ENCODE measurements at regions not wholly inside any gene's neighbourhood (a gene's known extent, or its start where the extent isn't known, plus 50 kb on each side); places are given as distances from the start of the nearest gene placed in this dataset.

GRCh38 chr21:35900539-35900938, 159.8 kb downstream of the SETD4 start:
- intact Hi-C loops (cut with DNase I) = no loop called here
- DNase-seq = no peak
- Histone ChIP-seq H3K36me3 (no peaks in the 10 kb centered on the region), H3K4me1 (no peaks in the 10 kb centered on the region), H3K9me3 (no peaks in the 10 kb centered on the region), H3K4me3 (replicated peaks in 1 of 3) (no peak overlapping the region), H3K27ac (no peak overlapping the region), H3K27me3 (no peaks in the 10 kb centered on the region)
- TF ChIP-seq POLR2A (IDR thresholded peaks at IDR 0.05) = no peak
- no peak for TF ChIP-seq CTCF (IDR thresholded peaks at IDR 0.05)
- 55 to 56% methylated on average over 4 of the region's 4 CpGs for WGBS, 2 donors

- TF ChIP-seq CTCF (IDR thresholded peaks at IDR 0.05) (no peak), POLR2A (IDR thresholded peaks at IDR 0.05) (no peak)
- no peak overlapping the region for H3K27ac ChIP-seq
- intact Hi-C loops (cut with DNase I) = no loop called here
- H3K27me3 ChIP-seq = no peaks in the 10 kb centered on the region
- no peak for DNase-seq
- H3K36me3 ChIP-seq = no peaks in the 10 kb centered on the region
- H3K9me3 ChIP-seq = no peaks in the 10 kb centered on the region
- no peaks in the 10 kb centered on the region for H3K4me1 ChIP-seq
- no peak overlapping the region for H3K4me3 ChIP-seq (replicated peaks in 1 of 3)
- 94 to 97% methylated on average over 3 of the region's 3 CpGs for WGBS, 2 donors
Observed at GRCh38 chr21:35896060-35896459, 164.3 kb downstream of the SETD4 start.

- intact Hi-C loops (cut with DNase I) = no loop called here
- Histone ChIP-seq H3K4me1 (no peaks in the 10 kb centered on the region), H3K36me3 (no peaks in the 10 kb centered on the region), H3K27ac (no peak overlapping the region), H3K9me3 (no peaks in the 10 kb centered on the region), H3K27me3 (no peaks in the 10 kb centered on the region), H3K4me3 (replicated peaks in 1 of 3) (no peak overlapping the region)
- no peak for DNase-seq
- TF ChIP-seq CTCF (IDR thresholded peaks at IDR 0.05) (no peak), POLR2A (IDR thresholded peaks at IDR 0.05) (no peak)
- 87 to 89% methylated on average over 2 of the region's 2 CpGs for WGBS, 2 donors
Observed at GRCh38 chr21:35895598-35895997, 164.7 kb downstream of the SETD4 start.

- WGBS, 2 donors = 91% methylated on average over 3 of the region's 3 CpGs
- Histone ChIP-seq H3K27me3 (no peaks in the 10 kb centered on the region), H3K4me1 (no peaks in the 10 kb centered on the region), H3K4me3 (replicated peaks in 1 of 3) (no peak overlapping the region), H3K27ac (no peak overlapping the region), H3K9me3 (no peaks in the 10 kb centered on the region), H3K36me3 (no peaks in the 10 kb centered on the region)
- DNase-seq = no peak
- TF ChIP-seq CTCF (IDR thresholded peaks at IDR 0.05) (no peak), POLR2A (IDR thresholded peaks at IDR 0.05) (no peak)
- intact Hi-C loops (cut with DNase I) = no loop called here
Observed at GRCh38 chr21:35893156-35893555, 167.2 kb downstream of the SETD4 start.

GRCh38 chr21:35886887-35887286, 173.4 kb downstream of the SETD4 start:
- DNase-seq = no peak
- peaks cover 0 to 4% of the 10 kb centered on the region in 2 donors for H3K4me1 ChIP-seq
- no peak overlapping the region for H3K4me3 ChIP-seq (replicated peaks in 1 of 3)
- H3K27ac ChIP-seq = no peak overlapping the region
- intact Hi-C loops (cut with DNase I) = no loop called here
- WGBS, 2 donors = 94 to 96% methylated on average over 40 of the region's 40 CpGs
- H3K9me3 ChIP-seq = no peaks in the 10 kb centered on the region
- no peak for TF ChIP-seq POLR2A (IDR thresholded peaks at IDR 0.05)
- no peak for TF ChIP-seq CTCF (IDR thresholded peaks at IDR 0.05)
- no peaks in the 10 kb centered on the region for H3K27me3 ChIP-seq
- H3K36me3 ChIP-seq = no peaks in the 10 kb centered on the region

All from thyroid gland (tissue), 4 donors.